ENCODE measurements at regions not wholly inside any gene's neighbourhood (a gene's known extent, or its start where the extent isn't known, plus 50 kb on each side); places are given as distances from the start of the nearest gene placed in this dataset.
"Not testable (repeated sequence)": the region's sequence is repeated elsewhere in the genome, so short reads cannot be mapped to it uniquely, and the experiment has no call there.

GRCh38 chr4:126546197-126546596 lies 1086.6 kb upstream of the INTU start:
- not testable (repeated sequence) for H3K9me3 ChIP-seq (ENCODE audit: control insufficient read depth, insufficient read depth, low read length); H3K36me3 ChIP-seq (ENCODE audit: insufficient read depth, low read length); H3K4me1 ChIP-seq (ENCODE audit: insufficient read depth, low read length); H3K9ac ChIP-seq (ENCODE audit: low read depth, low read length)

DNA sequence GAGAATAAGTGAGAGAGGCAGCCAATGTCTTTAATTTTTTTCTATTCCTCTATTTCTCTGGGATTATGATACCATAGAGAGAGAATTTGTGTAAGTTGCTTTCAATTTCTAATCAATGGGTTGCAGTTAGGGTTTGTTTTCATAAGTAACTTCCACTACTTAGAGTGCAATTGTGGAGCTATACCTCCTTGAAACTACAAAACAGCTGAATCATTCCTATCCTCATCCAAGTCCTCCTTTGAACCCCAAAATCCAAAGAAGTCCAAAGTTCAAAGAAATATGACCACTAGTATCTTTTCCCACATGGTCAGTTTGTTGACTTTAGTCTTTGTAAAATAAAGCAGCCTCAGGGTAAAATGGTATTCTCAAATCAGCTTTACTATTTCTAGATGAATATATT lies 1085.4 kb upstream of the INTU start:
- Histone ChIP-seq H3K36me3 (ENCODE audit: insufficient read depth, low read length) (no peaks in the 10 kb centered on the region), H3K4me1 (ENCODE audit: insufficient read depth, low read length) (no peaks in the 10 kb centered on the region), H3K9me3 (ENCODE audit: control insufficient read depth, insufficient read depth, low read length) (no peaks in the 10 kb centered on the region), H3K9ac (ENCODE audit: low read depth, low read length) (no peak overlapping the region)

DNA sequence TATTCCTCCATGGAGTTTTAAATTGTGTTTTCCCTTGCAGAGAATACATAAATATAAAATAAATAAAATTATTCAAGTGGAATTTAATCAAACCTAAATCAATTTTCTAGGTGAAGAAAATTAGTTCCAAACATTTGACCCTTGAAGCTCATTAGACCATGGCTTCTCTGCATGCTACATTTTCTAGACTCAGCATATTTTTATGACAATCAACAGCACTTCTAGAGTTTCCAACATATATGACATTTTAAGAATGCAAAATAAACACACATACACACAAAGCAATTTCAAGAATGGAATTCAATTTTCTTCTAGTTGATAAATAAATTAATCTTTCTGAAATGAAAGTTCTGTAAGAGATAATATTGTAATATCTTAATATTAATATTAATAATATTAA lies 1083.9 kb upstream of the INTU start:
- Histone ChIP-seq H3K36me3 (ENCODE audit: insufficient read depth, low read length) (no peaks in the 10 kb centered on the region), H3K4me1 (ENCODE audit: insufficient read depth, low read length) (no peaks in the 10 kb centered on the region), H3K9me3 (ENCODE audit: control insufficient read depth, insufficient read depth, low read length) (no peaks in the 10 kb centered on the region), H3K9ac (ENCODE audit: low read depth, low read length) (no peak overlapping the region)

DNA sequence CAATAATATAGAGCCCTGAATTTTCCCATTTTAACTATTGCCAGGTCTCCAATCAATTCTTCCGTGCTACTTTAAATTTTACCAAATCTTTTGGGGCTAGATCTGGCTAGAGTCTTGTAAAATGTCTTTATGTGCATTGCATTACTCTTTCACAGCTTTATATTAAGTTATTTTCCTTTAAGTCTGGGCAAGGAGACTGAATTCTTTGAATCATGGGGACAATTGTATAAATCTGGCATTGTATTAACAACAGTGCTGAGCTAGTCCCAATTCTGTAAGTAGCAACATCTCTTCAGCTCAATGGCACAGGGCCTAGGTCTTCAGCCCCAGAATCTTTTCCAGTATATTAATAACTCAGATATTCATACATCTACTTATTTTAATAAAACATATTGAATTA lies 1080.4 kb upstream of the INTU start:
- Histone ChIP-seq H3K9me3 (ENCODE audit: control insufficient read depth, insufficient read depth, low read length) (no peaks in the 10 kb centered on the region), H3K36me3 (ENCODE audit: insufficient read depth, low read length) (no peaks in the 10 kb centered on the region), H3K9ac (ENCODE audit: low read depth, low read length) (no peak overlapping the region), H3K4me1 (ENCODE audit: insufficient read depth, low read length) (no peaks in the 10 kb centered on the region)

DNA sequence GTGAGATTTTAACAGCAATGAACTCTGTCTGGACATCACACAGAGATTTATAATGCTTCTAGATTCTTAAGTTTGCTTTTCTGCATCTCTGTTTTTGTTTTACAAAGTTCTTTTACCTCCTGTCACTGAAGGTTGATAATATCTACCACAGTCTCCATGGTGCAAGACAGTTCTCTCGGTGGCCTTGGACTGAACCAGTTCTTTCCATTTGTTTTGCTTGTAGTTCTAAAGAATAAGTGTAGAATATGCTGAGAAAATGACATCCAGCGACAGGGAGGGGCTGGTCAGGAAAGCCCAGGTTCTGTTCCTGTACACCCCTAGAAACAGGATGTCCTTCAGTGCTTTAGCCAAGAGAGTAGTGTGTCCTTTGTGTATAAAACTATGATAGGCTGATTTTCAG lies 1079.5 kb upstream of the INTU start:
- Histone ChIP-seq H3K36me3 (ENCODE audit: insufficient read depth, low read length) (no peaks in the 10 kb centered on the region), H3K9ac (ENCODE audit: low read depth, low read length) (no peak overlapping the region), H3K4me1 (ENCODE audit: insufficient read depth, low read length) (no peaks in the 10 kb centered on the region), H3K9me3 (ENCODE audit: control insufficient read depth, insufficient read depth, low read length) (no peaks in the 10 kb centered on the region)

- H3K9me3 ChIP-seq (ENCODE audit: control insufficient read depth, insufficient read depth, low read length), result no peaks in the 10 kb centered on the region
- H3K9ac ChIP-seq (ENCODE audit: low read depth, low read length), result no peak overlapping the region
- H3K36me3 ChIP-seq (ENCODE audit: insufficient read depth, low read length), result no peaks in the 10 kb centered on the region
- no peaks in the 10 kb centered on the region for H3K4me1 ChIP-seq (ENCODE audit: insufficient read depth, low read length)
Measured at GRCh38 chr4:126558596-126558995, 1074.2 kb upstream of the INTU start.

- Histone ChIP-seq H3K4me1 (ENCODE audit: insufficient read depth, low read length) (no peaks in the 10 kb centered on the region), H3K9ac (ENCODE audit: low read depth, low read length) (no peak overlapping the region), H3K9me3 (ENCODE audit: control insufficient read depth, insufficient read depth, low read length) (no peaks in the 10 kb centered on the region), H3K36me3 (ENCODE audit: insufficient read depth, low read length) (no peaks in the 10 kb centered on the region)
Measured at GRCh38 chr4:126559961-126560360, 1072.8 kb upstream of the INTU start.

DNA sequence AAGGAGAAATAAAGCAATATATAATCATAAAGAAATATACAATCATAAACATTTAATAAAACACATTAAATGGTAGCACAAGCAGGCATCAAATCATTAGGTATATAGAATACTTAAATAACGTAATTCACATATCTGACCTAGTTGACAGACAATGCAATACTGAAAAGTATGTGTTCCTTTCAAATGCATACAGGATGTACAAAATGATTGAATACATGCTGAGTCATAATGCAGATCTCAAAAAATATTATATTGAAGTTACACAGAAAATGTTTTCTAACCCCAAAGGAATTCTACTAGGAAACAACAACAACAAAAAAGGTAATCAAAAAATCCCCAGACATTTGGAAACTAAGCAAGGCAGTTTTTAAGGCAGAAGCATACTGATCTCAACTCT lies 1072.0 kb upstream of the INTU start:
- Histone ChIP-seq H3K9me3 (ENCODE audit: control insufficient read depth, insufficient read depth, low read length) (no peaks in the 10 kb centered on the region), H3K4me1 (ENCODE audit: insufficient read depth, low read length) (no peaks in the 10 kb centered on the region), H3K36me3 (ENCODE audit: insufficient read depth, low read length) (no peaks in the 10 kb centered on the region), H3K9ac (ENCODE audit: low read depth, low read length) (no peak overlapping the region)

DNA sequence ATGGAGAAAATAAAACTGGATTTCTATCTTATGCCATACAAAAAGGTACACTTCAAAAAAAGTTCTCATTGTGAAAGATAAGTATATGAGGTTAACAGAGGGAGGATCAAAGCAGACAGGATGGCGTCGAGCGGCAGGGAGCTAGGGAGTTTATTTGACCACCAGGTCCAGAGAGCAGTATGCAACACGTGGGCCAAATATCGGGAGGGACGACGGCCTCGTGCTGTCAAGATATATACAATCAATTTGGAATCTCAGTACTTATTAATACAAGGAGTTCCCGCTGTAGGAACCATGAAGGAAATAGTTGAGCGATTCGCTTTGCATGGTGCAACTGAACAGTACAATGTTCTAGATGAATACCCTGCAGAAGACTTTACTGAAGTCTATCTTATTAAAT lies 1069.4 kb upstream of the INTU start:
- Histone ChIP-seq H3K9me3 (ENCODE audit: control insufficient read depth, insufficient read depth, low read length) (no peaks in the 10 kb centered on the region), H3K4me1 (ENCODE audit: insufficient read depth, low read length) (no peaks in the 10 kb centered on the region), H3K9ac (ENCODE audit: low read depth, low read length) (no peak overlapping the region), H3K36me3 (ENCODE audit: insufficient read depth, low read length) (no peaks in the 10 kb centered on the region)

- no peaks in the 10 kb centered on the region for H3K9me3 ChIP-seq (ENCODE audit: control insufficient read depth, insufficient read depth, low read length)
- H3K9ac ChIP-seq (ENCODE audit: low read depth, low read length), result no peak overlapping the region
- H3K36me3 ChIP-seq (ENCODE audit: insufficient read depth, low read length), result no peaks in the 10 kb centered on the region
- H3K4me1 ChIP-seq (ENCODE audit: insufficient read depth, low read length), result no peaks in the 10 kb centered on the region
Measured at GRCh38 chr4:126564283-126564854, 1068.4 kb upstream of the INTU start.

- Histone ChIP-seq H3K36me3 (ENCODE audit: insufficient read depth, low read length) (no peaks in the 10 kb centered on the region), H3K9ac (ENCODE audit: low read depth, low read length) (no peak overlapping the region), H3K4me1 (ENCODE audit: insufficient read depth, low read length) (no peaks in the 10 kb centered on the region), H3K9me3 (ENCODE audit: control insufficient read depth, insufficient read depth, low read length) (no peaks in the 10 kb centered on the region)
Measured at GRCh38 chr4:126568652-126569570, 1063.8 kb upstream of the INTU start.

DNA sequence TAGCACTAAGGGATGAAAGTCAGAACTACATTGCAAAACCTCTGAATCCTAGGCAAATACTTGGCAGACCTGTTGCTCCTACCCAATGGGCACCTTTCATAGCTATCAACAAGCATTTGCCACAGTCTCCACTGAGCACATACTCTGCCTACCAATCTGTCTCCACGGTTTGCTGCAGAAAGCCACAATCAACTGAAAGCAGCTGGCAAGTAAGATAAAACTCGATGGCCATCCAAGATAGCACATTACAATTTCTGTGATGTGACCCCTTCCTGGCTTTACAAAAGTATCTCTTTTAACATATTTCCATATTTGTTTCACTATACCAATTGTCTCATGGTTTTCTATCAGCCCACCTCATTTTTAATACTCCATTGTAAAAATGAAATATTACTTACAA lies 1060.5 kb upstream of the INTU start:
- Histone ChIP-seq H3K9me3 (ENCODE audit: control insufficient read depth, insufficient read depth, low read length) (no peaks in the 10 kb centered on the region), H3K36me3 (ENCODE audit: insufficient read depth, low read length) (no peaks in the 10 kb centered on the region), H3K4me1 (ENCODE audit: insufficient read depth, low read length) (no peaks in the 10 kb centered on the region), H3K9ac (ENCODE audit: low read depth, low read length) (no peak overlapping the region)

- Histone ChIP-seq H3K36me3 (ENCODE audit: insufficient read depth, low read length) (no peaks in the 10 kb centered on the region), H3K9me3 (ENCODE audit: control insufficient read depth, insufficient read depth, low read length) (no peaks in the 10 kb centered on the region), H3K9ac (ENCODE audit: low read depth, low read length) (no peak overlapping the region), H3K4me1 (ENCODE audit: insufficient read depth, low read length) (no peaks in the 10 kb centered on the region)
Measured at GRCh38 chr4:126582737-126583136, 1050.0 kb upstream of the INTU start.

DNA sequence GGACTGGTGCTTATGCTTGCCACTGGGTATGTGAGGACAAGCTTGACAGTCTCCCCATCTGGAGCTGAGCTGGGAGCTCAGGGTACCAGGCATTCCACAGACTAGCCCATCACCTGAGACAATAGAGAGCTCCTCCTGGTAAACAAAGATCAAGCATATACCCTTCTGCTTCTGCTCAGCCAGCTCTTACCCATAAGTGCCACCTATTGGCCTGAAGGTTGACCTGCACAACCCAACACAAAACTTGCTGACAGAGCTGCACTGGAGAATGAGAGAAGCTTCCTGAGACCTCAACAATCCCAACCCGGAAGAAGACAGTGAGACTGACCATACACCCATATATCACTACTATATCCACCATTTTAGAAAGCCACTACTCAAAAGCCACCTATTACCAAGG lies 1049.2 kb upstream of the INTU start:
- H3K9ac ChIP-seq (ENCODE audit: low read depth, low read length), result no peak overlapping the region
- H3K9me3 ChIP-seq (ENCODE audit: control insufficient read depth, insufficient read depth, low read length), result no peaks in the 10 kb centered on the region
- H3K4me1 ChIP-seq (ENCODE audit: insufficient read depth, low read length), result no peaks in the 10 kb centered on the region
- no peaks in the 10 kb centered on the region for H3K36me3 ChIP-seq (ENCODE audit: insufficient read depth, low read length)

DNA sequence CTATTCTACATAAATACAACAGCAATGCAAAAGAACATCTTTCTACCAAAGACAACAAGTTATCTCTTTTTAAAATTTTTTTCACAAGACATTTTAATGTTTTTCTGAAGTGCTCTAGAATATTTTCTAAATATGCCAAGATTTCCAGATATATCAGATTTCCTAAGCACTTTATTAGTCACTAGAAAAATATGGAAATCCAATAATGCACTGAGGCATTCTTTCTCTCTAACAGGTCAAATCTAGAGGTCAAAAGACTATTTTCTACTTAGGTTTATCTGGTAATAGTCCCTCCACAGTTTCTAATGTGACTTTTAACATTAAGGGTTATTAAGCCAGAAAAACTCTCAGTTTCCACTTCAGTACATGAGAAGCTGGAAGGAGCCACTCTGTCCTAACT lies 1041.2 kb upstream of the INTU start:
- no peaks in the 10 kb centered on the region for H3K36me3 ChIP-seq (ENCODE audit: insufficient read depth, low read length)

More for the DNA sequence above, 1041.2 kb upstream of the INTU start:
- no peaks in the 10 kb centered on the region for H3K9me3 ChIP-seq (ENCODE audit: control insufficient read depth, insufficient read depth, low read length)
- H3K9ac ChIP-seq (ENCODE audit: low read depth, low read length), result no peak overlapping the region
- no peaks in the 10 kb centered on the region for H3K4me1 ChIP-seq (ENCODE audit: insufficient read depth, low read length)

Data from ES-I3 (cell line).